HG02973 (cell line): ENCODE measurements at regions not wholly inside any gene's neighbourhood (a gene's known extent, or its start where the extent isn't known, plus 50 kb on each side); places are given as distances from the start of the nearest gene placed in this dataset.

Experiments
- ATAC-seq: cut with Tn5 transposase; IDR thresholded peaks from one replicate; pipeline ENCODE4 v1.9.1; 2021; ENCODE audit warnings: moderate library complexity; ENCODE audit not compliant: unreplicated experiment

DNA sequence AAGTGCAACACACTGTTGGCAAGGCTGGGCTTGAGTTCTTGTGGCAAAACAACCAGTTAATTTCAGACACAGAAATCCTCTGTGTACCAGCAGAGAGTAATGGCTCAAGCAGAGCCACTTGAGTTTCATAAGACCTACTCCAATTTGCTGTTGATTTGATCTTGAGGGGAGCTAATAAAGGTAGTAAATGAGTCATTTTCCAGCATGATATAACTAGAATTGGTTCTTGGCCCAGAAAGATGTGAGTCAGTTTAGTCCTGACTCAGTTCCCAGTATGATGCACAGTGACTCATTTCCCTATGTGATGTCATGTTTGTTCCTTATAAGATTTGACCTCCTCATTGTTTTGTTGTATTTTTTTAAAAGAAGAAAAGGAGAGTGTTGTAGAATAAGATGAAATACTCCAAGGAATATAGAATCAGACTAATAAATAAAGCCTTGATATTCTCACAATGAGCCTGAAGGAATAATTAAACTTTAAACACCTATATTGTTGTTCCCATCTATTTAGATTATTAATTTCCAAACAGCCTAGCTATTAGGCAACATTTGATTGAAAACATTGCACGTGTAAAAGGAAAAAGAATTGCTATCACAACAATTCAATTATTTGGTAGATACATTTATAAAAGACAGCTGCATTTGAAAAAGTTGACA lies 186.2 kb downstream of the REEP3 start:
- ATAC-seq: peak; percentile 91

GRCh38 chr10:63708421-63708820 lies 187.2 kb downstream of the REEP3 start:
- ATAC-seq: no peak

DNA sequence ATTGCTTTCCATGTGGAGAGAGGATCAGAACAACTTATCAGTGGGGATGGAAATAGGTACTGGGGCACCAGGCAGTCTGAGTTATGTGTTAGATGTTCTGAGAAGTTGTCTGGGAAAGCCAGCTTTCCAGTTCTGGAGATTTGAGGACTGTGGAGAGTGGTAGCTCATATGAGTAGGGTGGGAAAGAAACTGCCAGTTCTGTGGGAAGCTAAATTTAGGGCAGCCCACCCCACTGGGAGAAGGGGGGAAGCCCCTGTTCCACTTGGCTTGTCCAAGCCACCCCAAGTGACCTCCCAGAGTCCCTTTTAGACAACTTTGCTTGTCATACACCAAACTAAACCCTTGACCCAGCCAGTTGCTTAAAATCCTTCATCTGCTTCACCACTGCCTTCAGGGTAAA lies 189.5 kb downstream of the REEP3 start:
- no peak for ATAC-seq

GRCh38 chr10:63711361-63711760 lies 190.2 kb downstream of the REEP3 start:
- ATAC-seq: no peak

GRCh38 chr10:63711867-63712716 lies 190.9 kb downstream of the REEP3 start:
- no peak for ATAC-seq

GRCh38 chr10:63712717-63713115 lies 191.5 kb downstream of the REEP3 start:
- ATAC-seq: no peak

- ATAC-seq: no peak
These were observed 192.3 kb downstream of the REEP3 start for GRCh38 chr10:63713191-63714144.

GRCh38 chr10:63716016-63716580 lies 194.9 kb downstream of the REEP3 start:
- ATAC-seq: no peak

DNA sequence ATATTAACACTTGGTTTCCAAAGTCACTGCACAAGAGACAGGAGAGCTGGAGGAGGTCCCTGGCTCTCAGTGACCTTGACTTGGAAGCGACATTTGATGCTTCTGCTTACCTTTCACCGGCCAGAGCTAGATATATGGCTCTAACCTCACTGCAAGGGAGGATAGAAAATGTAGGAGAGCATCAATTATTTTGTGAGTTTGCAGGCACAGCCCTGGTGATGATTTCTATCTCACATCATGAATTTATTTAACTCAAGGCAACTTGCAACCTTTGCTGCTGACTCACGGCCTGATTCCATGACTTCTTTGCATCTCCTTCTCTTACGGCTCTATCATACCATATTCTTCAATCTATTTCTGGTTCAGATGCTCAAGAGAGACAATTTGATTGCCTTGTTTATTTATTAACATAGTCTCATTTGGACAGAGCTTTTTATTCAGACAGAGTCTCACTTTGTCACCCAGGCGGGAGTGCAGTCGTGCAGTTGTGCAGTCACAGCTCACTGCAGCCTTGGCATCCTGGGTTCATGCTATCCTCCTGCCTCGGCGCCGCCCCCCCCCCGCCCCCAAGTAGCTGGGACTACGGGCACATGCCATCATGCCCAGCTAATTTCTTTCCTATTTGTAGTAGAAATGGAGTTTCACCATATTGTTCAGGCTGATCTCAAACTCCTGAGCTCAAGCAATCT lies 196.0 kb downstream of the REEP3 start:
- ATAC-seq: no peak

GRCh38 chr10:63718006-63718405 lies 196.8 kb downstream of the REEP3 start:
- ATAC-seq: no peak

- no peak for ATAC-seq
These were observed 197.2 kb downstream of the REEP3 start for GRCh38 chr10:63718421-63718820.

- no peak for ATAC-seq
These were observed 198.1 kb downstream of the REEP3 start for GRCh38 chr10:63719226-63719856.

DNA sequence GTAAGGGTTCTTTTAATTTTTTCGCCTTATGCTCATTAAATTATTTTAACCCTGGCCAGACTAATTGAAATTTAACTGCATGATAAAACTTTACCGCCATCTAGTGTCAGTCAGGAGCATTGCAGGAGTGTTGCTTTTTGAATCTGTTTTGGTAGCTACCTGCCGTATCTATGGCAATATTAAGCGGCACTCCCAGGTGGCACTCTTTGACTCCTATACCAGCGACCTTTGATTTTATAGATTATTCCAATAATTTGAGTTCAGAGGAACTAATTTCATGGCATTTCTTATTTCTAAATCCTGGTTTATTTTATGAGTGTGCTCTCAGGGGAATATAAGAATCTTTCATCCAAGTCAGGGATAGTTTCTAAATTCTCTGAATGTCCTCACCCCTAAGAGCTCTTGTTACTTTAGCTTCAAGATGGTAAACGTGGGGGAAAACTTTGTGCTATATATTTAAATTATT lies 198.9 kb downstream of the REEP3 start:
- peak; percentile 52 for ATAC-seq

DNA sequence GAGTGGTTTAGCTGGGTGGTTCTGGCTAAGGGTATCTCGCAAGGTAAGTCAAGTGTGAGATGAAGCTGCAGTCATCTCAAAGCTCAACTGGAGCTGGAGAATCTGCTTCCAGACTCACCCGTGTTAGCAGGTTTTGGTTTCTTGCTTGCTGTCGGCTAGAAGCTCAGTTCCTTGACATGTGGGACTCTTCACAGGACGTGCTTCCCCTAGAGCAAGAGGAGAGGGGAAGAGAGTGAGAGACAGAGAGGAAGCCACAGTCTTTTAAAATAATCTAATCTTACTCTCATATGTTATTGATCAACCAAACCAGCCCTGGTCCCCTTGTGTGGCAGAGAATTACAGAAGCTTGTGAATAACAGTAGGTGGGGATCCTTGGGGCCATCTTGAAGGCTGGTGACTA lies 199.5 kb downstream of the REEP3 start:
- peak; percentile 46 for ATAC-seq

- ATAC-seq: no peak
These were observed 201.3 kb downstream of the REEP3 start for GRCh38 chr10:63722537-63722936.

DNA sequence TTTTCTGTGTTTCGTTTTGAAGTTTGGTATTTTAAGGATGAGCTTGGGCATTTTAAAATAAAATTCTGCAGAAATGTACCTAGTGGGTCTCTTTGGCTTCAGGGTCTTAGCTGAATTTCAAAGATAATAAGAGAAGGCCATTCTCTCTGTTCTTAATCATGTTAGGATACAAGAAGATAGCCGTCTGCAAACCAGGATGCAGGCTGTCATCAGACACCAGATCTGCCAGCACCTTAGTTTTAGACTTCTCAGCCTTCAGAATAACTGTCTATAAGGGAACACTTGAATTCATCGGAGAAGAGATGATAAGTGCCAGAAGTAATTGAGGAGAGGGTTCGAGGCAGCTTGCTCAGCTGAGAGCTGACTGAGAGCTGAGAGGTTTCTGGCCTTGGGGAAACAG lies 202.1 kb downstream of the REEP3 start:
- ATAC-seq: no peak

DNA sequence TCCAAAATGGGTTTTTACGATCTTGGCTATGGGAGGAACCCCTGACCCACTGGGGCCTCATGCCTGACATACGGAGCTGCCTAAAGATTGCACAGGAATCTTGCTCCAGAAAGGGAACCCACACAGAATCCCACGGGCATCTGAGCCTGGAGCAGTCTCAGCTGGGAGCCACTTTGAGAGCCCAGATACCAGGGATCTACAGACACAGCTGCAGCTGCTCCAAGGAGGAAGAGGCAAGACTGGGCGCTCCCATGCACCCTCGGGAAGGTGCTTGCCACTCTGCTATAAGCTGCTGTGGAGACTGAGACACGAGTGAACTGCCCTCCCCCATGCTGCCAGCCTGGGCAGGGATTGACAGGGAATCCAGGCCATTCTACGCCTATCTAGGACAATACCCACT lies 202.5 kb downstream of the REEP3 start:
- ATAC-seq: no peak

- no peak for ATAC-seq
These were observed 203.7 kb downstream of the REEP3 start for GRCh38 chr10:63724922-63725321.

GRCh38 chr10:63726867-63727266 lies 205.7 kb downstream of the REEP3 start:
- no peak for ATAC-seq

DNA sequence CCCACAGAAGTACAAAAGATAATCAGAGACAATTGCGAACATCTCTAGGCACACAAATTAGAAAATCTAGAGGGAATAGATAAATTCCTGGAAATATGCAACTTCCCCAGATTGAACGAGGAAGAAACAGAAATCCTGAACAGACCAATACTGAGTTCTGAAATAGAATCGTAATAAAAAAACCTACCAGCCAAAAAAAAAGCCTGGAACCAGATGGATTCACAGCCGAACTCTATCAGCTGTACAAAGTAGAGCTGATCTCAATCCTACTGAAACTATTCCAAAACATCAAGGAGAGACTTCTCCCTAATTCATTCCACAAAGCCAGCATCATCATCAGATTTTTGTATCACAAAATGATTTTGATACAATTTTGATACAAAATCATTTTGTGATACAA lies 206.4 kb downstream of the REEP3 start:
- no peak for ATAC-seq
